Superior temporal gyrus (tissue), 1 donor: ENCODE measurements at regions not wholly inside any gene's neighbourhood (a gene's known extent, or its start where the extent isn't known, plus 50 kb on each side); places are given as distances from the start of the nearest gene placed in this dataset.

Source experiments
- DNase-seq: peaks from one replicate; pipeline ENCODE4 v3.0.0-alpha.2; 2016; ENCODE audit errors: extremely low spot score

GRCh38 chr6:164838068-164838615, 471.3 kb downstream of the C6orf118 start:
- DNase-seq: no peak

GRCh38 chr6:164836486-164836885, 472.9 kb downstream of the C6orf118 start:
- DNase-seq: no peak

- DNase-seq: peak; percentile 84
Observed at GRCh38 chr6:164832410-164832809, 477.0 kb downstream of the C6orf118 start.

- DNase-seq: no peak
Observed at GRCh38 chr6:164827537-164827936, 481.9 kb downstream of the C6orf118 start.

GRCh38 chr6:164826831-164827468, 482.5 kb downstream of the C6orf118 start:
- no peak for DNase-seq

- no peak for DNase-seq
Observed at GRCh38 chr6:164825386-164825785, 484.0 kb downstream of the C6orf118 start.

- no peak for DNase-seq
Observed at GRCh38 chr6:164817662-164818061, 491.7 kb downstream of the C6orf118 start.

- DNase-seq: no peak
Observed at GRCh38 chr6:164812706-164813105, 496.7 kb downstream of the C6orf118 start.

GRCh38 chr6:164807125-164807524, 502.3 kb downstream of the C6orf118 start:
- no peak for DNase-seq

GRCh38 chr6:164795056-164795815, 514.2 kb downstream of the C6orf118 start:
- DNase-seq: peak; percentile 20

GRCh38 chr6:164792666-164793065, 516.7 kb downstream of the C6orf118 start:
- DNase-seq: peak; percentile 37

GRCh38 chr6:164791498-164791897, 517.9 kb downstream of the C6orf118 start:
- no peak for DNase-seq

GRCh38 chr6:164763788-164764187, 545.6 kb downstream of the C6orf118 start:
- no peak for DNase-seq

- no peak for DNase-seq
Observed at GRCh38 chr6:164757451-164757850, 552.0 kb downstream of the C6orf118 start.

GRCh38 chr6:164756723-164757122, 552.7 kb downstream of the C6orf118 start:
- DNase-seq: no peak

- no peak for DNase-seq
Observed at GRCh38 chr6:164756142-164756541, 553.3 kb downstream of the C6orf118 start.

GRCh38 chr6:164753517-164753916, 555.9 kb downstream of the C6orf118 start:
- DNase-seq: no peak

- DNase-seq: no peak
Observed at GRCh38 chr6:164751395-164751794, 558.0 kb downstream of the C6orf118 start.

GRCh38 chr6:164750128-164750527, 559.3 kb downstream of the C6orf118 start:
- no peak for DNase-seq

- peak; percentile 60 for DNase-seq
Observed at GRCh38 chr6:164749221-164750064, 560.0 kb downstream of the C6orf118 start.

- DNase-seq: peak; percentile 31
Observed at GRCh38 chr6:164744301-164744700, 565.1 kb downstream of the C6orf118 start.

- no peak for DNase-seq
Observed at GRCh38 chr6:164741938-164742451, 567.4 kb downstream of the C6orf118 start.
